HG03460 (cell line): ENCODE measurements at regions not wholly inside any gene's neighbourhood (a gene's known extent, or its start where the extent isn't known, plus 50 kb on each side); places are given as distances from the start of the nearest gene placed in this dataset.

Source experiments
- ATAC-seq: cut with Tn5 transposase; IDR thresholded peaks from one replicate; pipeline ENCODE4 v1.9.1; 2021; ENCODE audit not compliant: unreplicated experiment

DNA sequence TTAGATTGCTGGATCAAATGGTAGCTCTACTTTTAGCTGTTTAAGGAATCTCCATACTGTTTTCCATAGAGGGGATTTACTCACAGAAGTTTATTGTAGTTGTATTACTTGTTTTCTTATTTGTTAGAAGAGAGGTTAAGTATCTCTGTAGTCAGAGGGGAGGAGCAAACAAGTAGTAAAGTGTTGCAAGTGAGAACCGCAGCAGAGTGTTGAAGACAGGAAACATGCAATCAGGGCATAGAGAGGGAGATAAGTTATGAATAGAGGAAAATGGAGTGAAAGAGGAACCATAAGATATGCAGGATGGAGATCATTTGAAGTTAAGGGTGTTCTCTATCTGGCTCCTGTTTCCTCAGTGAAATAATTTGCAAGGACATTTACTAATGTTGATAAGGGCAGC is 331.4 kb upstream of the TMEM229A start:
- no peak for ATAC-seq

DNA sequence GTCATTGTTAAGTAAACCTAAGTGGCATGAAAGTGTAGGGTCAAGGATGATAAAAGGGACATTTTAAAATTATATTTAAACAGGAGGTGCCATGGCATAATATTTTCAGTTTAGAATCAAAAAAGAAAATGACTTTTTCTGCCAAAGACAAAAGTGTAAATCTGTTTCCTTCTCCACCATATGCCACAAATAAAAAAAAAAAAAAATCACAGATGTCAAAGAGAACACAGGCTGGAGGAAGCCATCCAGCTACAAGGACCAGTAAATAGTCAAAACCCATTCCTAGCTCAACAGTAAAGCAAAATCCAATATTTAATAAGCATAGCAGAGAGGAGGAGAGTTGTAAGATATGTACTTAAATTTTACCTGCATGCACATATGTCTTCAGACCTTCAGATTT is 321.3 kb upstream of the TMEM229A start:
- no peak for ATAC-seq

DNA sequence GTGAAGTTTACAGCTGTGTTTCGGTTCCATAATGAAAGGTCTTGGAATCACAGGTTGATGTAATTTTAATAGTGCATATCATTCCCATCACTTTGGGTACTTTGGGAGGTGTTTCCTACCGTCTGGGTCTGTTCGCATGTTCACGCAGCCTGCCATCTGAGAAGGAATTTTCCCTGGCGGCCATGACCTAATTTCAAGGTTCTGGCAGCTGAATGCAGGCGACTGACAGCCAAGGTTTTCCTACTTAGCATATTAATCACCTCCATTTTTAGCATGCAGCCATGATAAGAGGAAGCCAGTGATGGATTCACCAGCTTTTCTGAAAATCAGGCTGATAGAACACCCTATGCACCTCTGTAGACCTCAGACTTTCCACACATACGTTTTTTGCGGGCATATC is 319.1 kb upstream of the TMEM229A start:
- ATAC-seq = no peak

DNA sequence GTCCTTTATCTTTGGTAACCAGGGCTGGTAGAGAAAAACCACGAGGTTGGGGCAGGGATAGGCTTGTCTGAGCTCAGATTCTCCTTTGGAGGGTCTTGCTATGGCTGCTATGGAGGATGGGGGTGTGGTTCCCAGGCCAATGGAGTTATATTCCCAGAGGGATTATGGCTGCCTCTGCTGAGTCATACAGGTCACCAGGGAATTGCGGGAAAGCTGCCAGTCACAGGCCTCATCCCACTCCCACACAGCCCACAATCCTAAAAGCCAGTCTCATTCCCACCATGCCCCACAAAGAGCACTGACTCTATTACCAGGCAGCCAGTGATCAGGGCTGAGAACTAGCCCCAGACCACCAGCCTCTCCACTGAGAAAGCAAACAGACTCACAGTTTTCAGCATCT is 316.6 kb upstream of the TMEM229A start:
- no peak for ATAC-seq

DNA sequence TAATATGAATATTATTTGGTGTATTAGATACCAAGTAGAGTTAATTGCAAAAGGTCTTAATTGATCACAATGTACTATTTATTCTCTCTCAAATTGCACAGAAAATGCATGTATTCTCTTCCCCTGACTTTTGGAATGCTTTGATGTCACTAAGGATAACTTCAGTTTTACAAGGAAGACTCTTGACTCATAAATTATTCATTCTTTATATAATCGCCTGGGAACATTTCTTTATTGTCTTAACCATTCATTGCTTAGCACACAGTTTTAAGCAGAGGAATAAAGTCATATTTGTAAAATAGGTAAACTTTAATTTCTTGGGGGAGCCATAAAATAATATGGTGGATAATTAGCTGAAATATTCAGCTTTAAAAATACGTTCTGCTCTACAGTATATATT is 306.0 kb upstream of the TMEM229A start:
- ATAC-seq = no peak

DNA sequence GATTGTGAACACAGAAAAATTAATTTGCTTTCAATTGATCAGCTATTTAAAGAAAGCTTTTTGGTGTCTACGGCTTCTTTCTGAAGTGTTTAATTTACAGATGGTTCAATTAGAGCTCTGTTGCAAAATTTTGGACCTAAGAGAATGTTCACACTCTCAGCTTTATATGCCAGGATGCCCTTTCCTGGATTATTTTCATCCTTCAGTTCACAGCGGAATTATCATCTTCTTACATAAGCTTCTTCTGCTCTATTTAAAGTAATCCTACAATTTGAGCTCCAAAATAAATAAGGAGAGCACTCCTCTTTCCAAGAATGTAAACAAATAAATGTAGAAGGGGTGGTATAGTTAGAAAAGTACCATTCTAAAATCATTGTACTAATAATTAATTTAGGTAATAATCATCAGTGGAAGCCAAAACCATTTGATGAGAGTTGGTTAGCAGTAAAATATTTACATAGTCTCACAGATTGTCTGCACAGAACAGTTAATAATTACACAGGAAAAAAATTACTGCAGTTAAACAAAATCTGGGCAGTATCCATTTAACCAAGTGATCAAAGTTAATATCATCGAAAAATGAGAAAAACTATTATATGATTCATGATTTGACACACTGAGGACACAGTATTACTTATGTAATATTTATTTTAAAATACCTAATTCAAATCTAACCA is 298.0 kb upstream of the TMEM229A start:
- no peak for ATAC-seq

DNA sequence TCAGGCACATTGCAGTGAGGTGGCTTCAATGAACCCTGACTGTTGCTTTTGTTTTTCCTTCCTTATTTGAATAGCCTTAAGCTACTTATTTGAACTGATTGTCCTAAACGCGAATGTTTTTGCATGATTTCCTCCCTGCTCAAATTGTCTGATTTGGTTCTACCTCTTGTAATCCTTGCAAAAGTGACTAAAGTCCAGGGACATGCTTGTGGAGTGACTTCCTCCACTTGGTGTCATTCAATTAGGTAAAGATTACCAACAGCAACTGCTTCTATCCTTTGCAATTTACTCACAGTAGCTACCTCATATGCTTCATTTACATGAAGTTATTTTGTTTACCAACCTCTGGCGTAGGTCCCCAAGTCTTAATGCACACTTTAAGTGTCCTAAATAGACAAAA is 295.9 kb upstream of the TMEM229A start:
- ATAC-seq = no peak

DNA sequence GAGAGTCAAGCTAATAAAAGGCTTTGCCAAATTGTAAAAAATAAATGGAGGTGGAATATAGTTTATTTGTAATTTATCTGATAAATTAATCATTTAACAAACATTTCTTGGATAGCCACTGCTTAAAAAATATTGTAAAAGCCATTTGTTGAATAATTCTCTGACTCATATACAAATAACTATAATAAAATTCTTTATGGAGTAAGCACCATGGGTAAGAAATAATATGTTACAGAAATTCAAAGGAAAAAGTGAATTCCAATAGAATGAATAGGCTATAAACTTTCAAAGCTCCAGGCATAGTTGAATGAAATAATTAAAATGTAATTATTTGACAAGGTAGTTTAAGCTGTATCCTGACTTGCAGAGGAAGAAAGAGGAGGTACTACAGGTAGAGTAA is 291.4 kb upstream of the TMEM229A start:
- ATAC-seq = no peak

DNA sequence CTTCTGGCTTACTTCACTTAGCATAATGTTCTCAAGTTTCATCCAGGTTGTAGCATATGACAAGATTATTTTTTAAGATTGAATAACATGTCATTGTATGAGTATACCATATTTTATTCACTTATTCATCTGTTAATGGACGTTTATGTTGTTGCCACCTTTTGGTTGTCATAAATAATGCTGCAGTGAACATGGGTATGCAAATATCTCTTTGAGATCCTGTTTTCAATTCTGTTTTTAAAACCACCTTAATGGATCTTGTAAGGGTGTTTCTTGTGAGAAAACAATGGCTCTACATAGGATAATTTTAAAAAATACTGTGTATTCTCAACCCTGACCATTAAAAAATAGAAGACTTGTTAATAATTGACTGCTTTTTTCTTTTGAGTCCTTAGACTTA is 290.7 kb upstream of the TMEM229A start:
- ATAC-seq = no peak

DNA sequence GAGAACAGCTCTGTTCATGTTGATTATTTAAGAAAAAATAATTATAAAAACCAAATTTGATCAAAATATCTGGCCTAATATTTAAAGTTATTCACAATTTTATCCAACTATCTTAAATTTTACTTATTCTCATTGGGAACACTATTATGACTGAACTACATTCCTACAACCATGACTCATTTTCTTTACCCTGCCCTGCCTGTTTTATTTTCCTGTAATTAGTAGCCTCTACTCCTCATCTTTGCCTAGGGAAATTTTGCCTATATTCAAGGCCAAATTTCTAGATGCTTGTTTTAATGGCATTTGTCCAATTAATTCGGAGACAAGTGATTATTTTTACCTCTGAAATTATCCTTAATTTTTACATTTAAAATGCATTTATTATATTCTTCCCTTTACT is 289.7 kb upstream of the TMEM229A start:
- ATAC-seq = no peak

DNA sequence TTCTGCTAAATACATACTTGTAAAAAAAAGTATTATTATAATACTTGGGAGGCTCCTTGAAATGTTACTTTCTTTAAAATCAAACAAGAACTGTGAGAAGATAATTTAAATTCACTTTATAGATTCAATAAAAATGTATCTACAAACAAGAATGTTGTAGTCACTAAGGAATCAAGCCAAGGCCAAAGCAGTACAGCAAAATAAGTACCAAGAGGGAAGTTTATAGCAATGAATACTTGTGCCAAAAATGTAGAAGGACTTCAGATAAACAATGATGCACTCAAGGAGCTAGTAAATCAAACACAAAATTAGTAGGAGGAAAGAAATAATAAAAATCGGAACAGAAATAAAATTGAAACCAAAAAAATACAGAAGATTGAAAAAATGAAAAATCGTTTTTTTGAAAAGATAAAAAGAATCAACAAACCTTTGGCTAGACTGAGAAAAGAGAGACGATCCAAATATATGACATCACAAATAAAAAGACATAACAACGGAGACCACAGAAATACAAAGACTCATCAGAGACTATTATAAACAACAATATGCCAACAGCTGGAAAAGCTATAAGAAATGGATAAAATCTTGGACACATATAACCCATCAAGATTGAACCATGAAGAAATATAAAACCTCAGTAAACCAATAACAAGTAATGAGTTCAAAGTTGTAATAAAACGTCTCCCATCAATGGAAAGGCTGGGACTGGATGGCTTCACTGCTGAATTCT is 286.0 kb upstream of the TMEM229A start:
- no peak for ATAC-seq

DNA sequence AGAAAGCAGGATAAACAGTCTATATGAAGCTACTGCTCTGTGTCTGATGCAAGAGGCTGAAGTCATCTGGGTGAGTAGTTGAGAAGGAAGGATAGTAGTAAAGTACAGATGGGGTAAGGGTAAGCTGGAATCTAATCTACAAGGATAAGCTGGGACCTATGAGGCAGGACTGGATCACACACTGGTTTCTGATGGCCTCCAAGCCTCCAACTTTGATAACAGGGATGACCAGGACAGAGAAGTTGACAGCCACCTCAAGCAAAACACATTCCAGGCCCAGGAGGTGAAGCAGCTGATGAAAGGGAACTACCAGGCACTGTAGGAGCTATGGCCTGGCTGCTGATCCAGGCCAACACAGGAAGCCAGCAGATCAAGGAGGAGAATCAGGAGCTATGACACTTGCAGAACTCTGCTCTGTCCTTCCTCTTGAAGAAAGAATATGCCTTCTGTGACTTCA is 278.1 kb upstream of the TMEM229A start:
- ATAC-seq = no peak

DNA sequence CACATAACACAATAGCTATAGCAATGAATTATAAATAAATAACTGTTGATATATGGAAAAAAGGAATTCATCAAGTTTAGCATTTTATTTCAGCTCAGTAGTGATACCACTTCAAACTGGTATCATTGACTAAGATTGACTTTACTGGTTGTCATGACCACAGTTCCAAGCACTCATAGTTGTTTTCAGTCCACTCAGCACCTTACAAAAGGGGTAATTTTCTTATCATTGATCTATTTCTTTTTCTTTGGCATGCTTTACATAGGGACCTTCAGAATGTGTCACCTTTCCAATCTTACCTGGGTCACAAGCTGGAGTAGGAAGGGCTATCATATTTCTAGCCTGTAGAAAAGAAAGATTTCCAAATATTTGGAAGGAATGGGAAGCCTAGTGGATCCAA is 275.5 kb upstream of the TMEM229A start:
- no peak for ATAC-seq

DNA sequence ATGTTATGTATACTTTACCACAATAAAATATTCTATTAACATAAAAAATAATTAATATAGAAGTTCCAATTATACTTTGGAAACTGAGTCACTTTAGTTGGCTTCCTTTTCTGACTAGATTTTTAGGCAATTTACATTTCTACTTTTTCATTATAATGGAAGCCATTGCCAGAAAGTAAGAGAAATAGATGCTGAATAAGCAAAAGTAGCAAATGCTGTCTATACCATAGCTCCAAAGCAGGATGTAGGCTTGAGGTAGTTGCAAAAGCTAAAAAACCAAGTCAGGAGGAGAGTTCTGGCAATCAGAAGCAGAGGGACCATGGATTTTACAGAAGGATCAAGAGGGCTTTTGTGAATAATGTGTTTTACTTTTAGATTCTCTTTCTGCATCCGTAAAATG is 262.4 kb upstream of the TMEM229A start:
- no peak for ATAC-seq

DNA sequence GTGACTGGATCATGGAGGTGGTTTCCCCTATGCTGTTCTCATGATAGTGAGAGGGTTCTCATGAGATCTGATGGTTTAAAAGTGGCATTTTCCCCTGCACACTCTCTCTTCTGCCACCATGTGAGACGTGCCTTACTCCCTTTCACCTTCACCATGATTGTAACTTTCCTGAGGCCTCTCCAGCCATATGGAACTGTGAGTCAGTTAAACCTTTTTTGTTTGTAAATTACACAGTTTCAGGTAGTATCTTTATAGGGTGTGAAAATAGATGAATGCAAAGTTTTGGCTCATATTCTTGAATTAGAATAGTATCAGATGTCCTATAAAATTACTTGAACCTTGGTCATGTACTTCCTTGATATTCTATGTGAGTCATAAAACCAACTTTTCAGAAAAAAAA is 252.1 kb upstream of the TMEM229A start:
- no peak for ATAC-seq

DNA sequence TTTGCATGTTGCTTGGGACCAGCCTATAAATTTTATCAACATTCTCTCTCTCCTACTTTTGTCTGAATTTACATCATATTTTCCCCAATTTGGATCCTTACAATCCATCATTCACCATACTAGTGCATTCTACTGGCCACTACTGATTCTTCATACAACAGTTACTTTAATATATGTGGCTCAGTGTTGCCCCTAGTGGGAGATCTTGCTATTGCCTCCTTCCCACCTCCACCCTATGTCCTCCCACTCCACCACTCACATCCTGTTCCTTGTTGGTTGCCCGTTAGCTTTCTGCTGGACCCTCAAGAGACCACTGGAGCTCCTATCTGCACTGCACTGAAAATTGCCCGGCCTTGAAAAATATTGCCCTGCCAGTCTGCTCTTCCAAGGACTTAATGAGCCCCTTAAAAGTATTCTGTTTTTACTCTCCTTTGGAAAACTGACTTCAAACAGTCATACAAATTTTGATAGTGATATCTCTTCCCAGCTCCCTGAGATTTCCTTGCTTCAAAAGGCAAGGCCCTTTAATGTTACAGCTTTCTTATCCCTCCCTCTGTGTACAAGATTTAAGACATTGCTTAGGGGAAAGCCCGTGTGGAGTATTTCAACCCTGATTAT is 243.2 kb upstream of the TMEM229A start:
- ATAC-seq = peak; percentile 96

DNA sequence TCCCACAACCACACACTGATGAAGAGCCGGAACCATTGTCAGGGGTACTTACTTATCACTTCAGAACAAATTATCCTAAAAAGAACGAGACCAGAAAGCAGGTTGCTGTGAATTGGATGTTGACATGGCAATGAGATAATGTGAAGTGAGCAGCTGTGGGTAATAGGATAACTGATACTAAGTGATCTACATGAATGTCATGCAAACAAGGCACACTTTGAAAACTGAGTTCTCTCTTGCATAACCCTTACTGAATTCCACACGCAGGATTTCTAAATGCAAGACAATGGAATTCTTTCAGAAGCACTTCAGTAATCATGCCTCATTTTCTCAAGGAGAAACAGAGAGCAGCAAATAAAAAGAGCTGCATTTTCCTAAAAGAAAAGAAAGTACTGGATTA is 242.5 kb upstream of the TMEM229A start:
- no peak for ATAC-seq

DNA sequence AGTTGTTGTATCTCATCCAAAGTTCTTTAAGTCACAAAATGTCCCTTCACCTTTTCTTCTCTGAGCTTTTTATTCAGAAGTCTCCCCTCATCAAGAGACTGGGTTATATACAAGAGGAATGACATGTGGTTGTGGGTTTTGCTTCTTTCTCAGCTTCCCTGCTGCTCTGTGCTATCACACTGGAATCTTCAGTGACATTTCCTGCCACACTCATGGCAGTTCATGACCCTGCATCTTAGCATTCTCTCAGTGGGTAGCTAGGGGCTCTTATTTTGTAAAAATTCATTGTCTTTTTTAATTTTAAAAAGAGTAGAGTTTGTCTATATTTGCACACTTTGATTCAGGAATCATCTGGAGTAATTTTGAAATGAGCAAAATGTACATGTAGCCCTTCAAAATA is 236.9 kb upstream of the TMEM229A start:
- no peak for ATAC-seq

DNA sequence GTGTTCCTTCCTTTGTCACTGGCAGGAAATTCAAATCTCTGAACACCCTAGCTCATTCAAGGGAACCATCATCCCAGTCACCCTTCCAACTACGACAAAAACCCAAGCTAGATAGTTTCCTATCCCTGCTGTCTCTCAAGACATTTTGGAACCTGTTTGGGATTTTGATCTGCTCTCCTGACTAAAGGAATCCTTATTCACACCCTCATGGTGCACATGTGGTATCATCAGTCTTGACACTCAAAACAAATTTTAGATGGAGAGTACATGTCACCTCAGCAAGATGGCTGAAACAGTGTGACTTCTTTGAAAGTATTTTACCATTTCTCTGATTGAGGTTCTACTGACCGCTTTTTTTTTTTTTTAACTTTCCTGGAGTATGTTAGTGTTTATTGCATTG is 234.3 kb upstream of the TMEM229A start:
- no peak for ATAC-seq

DNA sequence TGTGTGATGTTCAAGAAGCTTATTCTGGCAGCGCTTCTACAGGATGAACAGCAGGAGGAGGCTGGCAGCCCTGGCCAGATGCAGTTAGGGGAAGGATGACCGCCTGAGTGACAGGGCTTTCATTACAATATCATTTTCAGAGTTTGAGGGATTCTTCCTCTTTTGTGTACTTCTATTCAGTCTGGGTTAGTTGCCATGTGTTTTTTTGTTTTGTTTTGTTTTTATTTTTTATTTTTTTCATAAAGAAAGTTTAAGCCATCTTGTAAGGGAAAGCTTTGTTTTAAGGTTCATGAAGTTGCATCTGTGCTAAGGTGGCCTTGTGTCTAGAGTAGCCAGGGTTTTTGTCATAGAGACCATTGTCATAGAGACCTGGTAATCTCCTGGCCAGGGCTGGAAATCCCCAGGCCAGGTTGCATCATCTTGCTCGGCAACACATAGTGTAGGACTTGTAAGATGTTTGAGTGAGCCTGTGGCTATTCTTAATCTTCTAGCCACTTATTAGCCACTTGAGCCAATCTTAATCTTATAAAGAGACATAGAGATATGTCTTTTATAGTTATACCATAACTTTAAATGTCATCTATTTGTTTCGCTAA is 230.5 kb upstream of the TMEM229A start:
- ATAC-seq = peak; percentile 90

DNA sequence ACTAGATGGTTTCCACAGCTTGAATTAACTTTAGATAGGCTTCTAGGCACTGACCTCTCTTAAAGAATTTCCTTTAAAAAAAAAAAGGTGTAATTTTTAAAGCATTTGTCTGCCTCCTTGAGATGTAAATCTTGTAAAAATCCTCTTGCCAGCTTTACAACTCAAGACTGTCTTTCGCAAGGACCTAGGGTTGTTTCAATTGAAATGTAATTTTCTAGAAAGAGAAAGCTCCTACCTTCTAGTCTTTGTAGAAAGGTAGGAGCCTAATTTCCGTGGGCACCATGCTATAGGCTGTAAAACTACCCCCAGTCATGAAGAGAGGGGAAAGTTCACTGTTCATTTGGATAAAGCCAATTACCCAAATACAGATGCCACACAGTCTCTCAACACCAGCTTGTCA is 228.8 kb upstream of the TMEM229A start:
- ATAC-seq = no peak
